Esophagus muscularis mucosa (tissue), 4 donors: ENCODE measurements at regions not wholly inside any gene's neighbourhood (a gene's known extent, or its start where the extent isn't known, plus 50 kb on each side); places are given as distances from the start of the nearest gene placed in this dataset.

ENCODE experiments used
- DNase-seq: peaks from one replicate; pipeline ENCODE4 v3.0.0-alpha.2; 2017; ENCODE audit errors: extremely low spot score
- H3K27ac ChIP-seq, 4 donors: fragments of 200-600 bp; sonication (generic); replicated peaks in 1 of 4; 1 replicate in 3 of 4; 2 replicates in 1 of 4; pipeline ENCODE4 v1.5.1; 2016 to 2019; ENCODE audit warnings: mild to moderate bottlenecking in 1 of 4
- H3K27me3 ChIP-seq, 4 donors: fragments of 200-600 bp; sonication (generic); one replicate each; pipeline versions ENCODE4 v1.5.1 to v1.6.0; 2016 to 2019
- H3K36me3 ChIP-seq, 4 donors: fragments of 200-600 bp; sonication (generic); one replicate each; pipeline ENCODE4 v1.5.1; 2016 to 2019
- H3K4me1 ChIP-seq, 4 donors: fragments of 200-600 bp; sonication (generic); one replicate each; pipeline ENCODE4 v1.5.1; 2016 to 2019
- H3K4me3 ChIP-seq, 4 donors: fragments of 200-600 bp; sonication (generic); 1 replicate in 2 of 4; 2 replicates in 2 of 4; pipeline ENCODE4 v1.5.1; 2016 to 2019; ENCODE audit warnings: mild to moderate bottlenecking in 4 of 4, moderate library complexity in 1 of 4
- H3K9me3 ChIP-seq, 4 donors: fragments of 200-600 bp; sonication (generic); 1 replicate in 3 of 4; 2 replicates in 1 of 4; pipeline ENCODE4 v1.5.1; 2016 to 2019
- EP300 ChIP-seq: sonication (generic); formaldehyde crosslinking; IDR thresholded peaks from one replicate; pipeline ENCODE4 v1.6.1; 2017; ENCODE audit warnings: antibody characterized with exemption
- POLR2A ChIP-seq: fragments of 450-650 bp; IDR thresholded peaks from one replicate; pipeline ENCODE4 v1.6.1; 2017; ENCODE audit warnings: antibody characterized with exemption, moderate library complexity, mild to moderate bottlenecking, low read depth
- POLR2AphosphoS5 ChIP-seq, 2 donors: sonication (generic); formaldehyde crosslinking; IDR thresholded peaks; one replicate each; pipeline ENCODE4 v1.6.1; 2017; ENCODE audit warnings: antibody characterized with exemption in 2 of 2
- WGBS: methylation state at CpG from one replicate; pipeline ENCODE4 v1.1.5; 2018; 5-methylcytosine and 5-hydroxymethylcytosine counted together
- intact Hi-C: fragments of 100-400 bp; cut with DNase I; formaldehyde crosslinking; loops from one replicate; pipeline ENCODE4 v1.15.1; 2023
- TF ChIP-seq, protein P1 (sequence below), 3 experiments: fragments of 200-600 bp in 2 of 3; fragments of 450-650 bp in 1 of 3; sonication (generic) in 2 of 3; IDR thresholded peaks; one replicate each; pipeline ENCODE4 v1.5.1; 2017 to 2019; ENCODE audit warnings: antibody characterized with exemption in 3 of 3, mild to moderate bottlenecking in 2 of 3, moderate library complexity in 1 of 3

DNA sequence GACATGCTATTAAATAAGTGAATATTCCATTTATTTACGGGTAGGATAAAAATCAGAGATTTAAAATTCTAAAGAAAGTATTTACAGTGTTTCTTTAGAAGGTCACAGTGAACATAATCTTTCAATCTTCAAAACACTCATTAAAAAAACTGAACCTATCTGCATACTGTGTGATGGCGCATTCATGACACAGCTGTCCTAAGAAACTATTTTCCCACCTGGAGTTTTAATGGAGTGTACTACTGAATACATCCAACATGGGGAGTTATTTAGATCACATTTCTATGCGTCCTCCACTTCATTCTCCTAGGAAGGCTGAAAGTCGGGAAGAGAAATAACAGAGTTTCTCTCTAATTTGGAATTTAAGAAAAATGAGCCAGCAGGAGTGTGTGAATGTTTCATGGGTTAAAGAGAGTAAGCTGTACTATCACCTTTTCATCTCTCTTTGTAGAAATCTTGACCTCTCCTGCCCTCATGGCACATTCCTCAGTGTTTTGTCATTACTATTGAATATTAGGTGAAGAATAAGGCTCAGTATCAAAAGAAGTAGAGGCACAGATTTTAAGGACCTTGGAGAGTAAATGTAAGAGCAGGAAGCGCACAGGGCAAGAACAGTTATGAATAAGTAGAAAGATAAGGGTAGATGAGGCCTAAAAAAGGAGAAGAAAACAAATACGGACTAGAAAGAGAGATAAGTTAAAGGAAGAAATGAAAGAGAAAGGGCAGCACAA lies 551.2 kb upstream of the TUSC1 start:
- no peaks in the 10 kb centered on the region for H3K9me3 ChIP-seq
- intact Hi-C loops, result no loop called here
- H3K27me3 ChIP-seq, result no peaks in the 10 kb centered on the region
- H3K4me3 ChIP-seq, result no peak overlapping the region
- no peak for DNase-seq
- WGBS, result 92% methylated on average over 6 of the region's 6 CpGs
- no peaks in the 10 kb centered on the region for H3K36me3 ChIP-seq
- TF ChIP-seq POLR2AphosphoS5 (IDR thresholded peaks at IDR 0.05), result no peak
- TF ChIP-seq, protein P1, sequence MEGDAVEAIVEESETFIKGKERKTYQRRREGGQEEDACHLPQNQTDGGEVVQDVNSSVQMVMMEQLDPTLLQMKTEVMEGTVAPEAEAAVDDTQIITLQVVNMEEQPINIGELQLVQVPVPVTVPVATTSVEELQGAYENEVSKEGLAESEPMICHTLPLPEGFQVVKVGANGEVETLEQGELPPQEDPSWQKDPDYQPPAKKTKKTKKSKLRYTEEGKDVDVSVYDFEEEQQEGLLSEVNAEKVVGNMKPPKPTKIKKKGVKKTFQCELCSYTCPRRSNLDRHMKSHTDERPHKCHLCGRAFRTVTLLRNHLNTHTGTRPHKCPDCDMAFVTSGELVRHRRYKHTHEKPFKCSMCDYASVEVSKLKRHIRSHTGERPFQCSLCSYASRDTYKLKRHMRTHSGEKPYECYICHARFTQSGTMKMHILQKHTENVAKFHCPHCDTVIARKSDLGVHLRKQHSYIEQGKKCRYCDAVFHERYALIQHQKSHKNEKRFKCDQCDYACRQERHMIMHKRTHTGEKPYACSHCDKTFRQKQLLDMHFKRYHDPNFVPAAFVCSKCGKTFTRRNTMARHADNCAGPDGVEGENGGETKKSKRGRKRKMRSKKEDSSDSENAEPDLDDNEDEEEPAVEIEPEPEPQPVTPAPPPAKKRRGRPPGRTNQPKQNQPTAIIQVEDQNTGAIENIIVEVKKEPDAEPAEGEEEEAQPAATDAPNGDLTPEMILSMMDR (IDR thresholded peaks at IDR 0.05), result no peak
- TF ChIP-seq POLR2A, result no peak
- no peak for TF ChIP-seq EP300
- no peak overlapping the region for H3K27ac ChIP-seq
- H3K4me1 ChIP-seq, result peaks cover 0 to 9% (median 4%) of the 10 kb centered on the region in 4 donors

DNA sequence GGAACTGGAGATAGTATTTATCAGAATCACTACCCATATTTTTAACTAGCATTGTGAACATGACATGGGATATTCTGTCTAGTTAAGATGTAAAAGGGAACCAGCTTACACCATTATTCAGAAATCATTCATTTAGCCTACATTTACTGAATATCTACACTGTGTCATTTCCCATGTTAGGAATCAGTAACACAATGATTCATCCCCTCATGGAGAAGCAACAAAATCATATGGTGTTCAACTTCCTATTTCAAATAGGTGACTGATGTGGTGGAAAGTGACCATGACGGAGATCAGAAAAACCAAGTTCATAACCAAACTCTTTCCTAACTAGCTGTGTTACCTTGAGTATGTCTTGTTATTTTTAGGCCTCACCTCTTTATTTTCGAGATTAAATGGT lies 550.0 kb upstream of the TUSC1 start:
- WGBS, result 71% methylated on average over 2 of the region's 2 CpGs
- H3K4me3 ChIP-seq, result no peak overlapping the region
- H3K27me3 ChIP-seq, result no peaks in the 10 kb centered on the region
- H3K4me1 ChIP-seq, result peaks cover 0 to 11% (median 4%) of the 10 kb centered on the region in 4 donors
- no peak overlapping the region for H3K27ac ChIP-seq
- intact Hi-C loops, result no loop called here
- H3K9me3 ChIP-seq, result no peaks in the 10 kb centered on the region
- no peaks in the 10 kb centered on the region for H3K36me3 ChIP-seq
- no peak for DNase-seq
- TF ChIP-seq, protein P1 (IDR thresholded peaks at IDR 0.05), result no peak
- TF ChIP-seq EP300, result no peak
- TF ChIP-seq POLR2A, result no peak
- TF ChIP-seq POLR2AphosphoS5 (IDR thresholded peaks at IDR 0.05), result no peak

DNA sequence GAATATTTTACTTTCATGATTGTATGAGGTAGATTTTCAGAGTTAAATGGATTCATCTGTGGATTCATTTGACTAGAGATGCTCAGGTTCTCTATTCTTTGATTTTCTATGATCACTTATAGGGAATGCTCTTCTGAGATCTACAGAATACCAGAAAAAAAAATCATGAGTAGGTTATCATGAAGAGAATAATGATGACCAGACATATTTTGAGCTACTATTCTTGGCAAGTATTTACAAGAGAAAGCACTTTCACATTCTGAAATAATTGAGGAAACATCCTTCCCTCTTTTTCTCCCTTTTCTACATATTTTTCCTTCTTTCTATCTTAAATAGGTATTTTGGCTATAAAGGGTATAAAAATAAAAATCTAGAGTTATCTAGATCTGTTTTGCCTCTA lies 543.0 kb upstream of the TUSC1 start:
- DNase-seq, result no peak

DNA sequence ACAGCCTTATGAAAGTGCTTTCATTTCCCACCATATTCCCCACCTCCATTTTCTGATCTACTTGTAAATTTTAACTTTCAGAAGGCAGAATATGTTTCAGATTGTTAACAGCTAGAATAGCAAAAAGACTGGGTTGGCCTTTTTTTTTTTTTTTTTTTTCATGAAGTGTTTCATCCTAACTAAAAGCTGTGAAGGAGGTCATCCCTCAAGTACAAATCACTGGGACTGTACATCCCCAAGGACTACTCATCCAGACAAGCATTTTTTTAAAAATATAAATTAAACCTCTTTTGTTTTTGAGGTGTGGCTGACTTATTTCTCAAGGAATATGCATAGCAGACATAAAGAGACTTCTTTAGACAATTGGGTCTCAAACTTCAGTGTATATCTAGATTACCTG lies 542.1 kb upstream of the TUSC1 start:
- H3K27me3 ChIP-seq, result no peaks in the 10 kb centered on the region
- TF ChIP-seq POLR2A (no peak), POLR2AphosphoS5 (IDR thresholded peaks at IDR 0.05) (no peak), EP300 (no peak)
- TF ChIP-seq, protein P1 (IDR thresholded peaks at IDR 0.05), result no peak
- peaks cover 0 to 10% (median 3%) of the 10 kb centered on the region in 4 donors for H3K4me1 ChIP-seq
- H3K27ac ChIP-seq, result no peak overlapping the region
- H3K36me3 ChIP-seq, result no peaks in the 10 kb centered on the region
- no peak for DNase-seq
- no peak overlapping the region for H3K4me3 ChIP-seq
- H3K9me3 ChIP-seq, result no peaks in the 10 kb centered on the region
- intact Hi-C loops, result no loop called here

More for the DNA sequence above, 543.0 kb upstream of the TUSC1 start:
- intact Hi-C loops, result no loop called here
- H3K9me3 ChIP-seq, result no peaks in the 10 kb centered on the region
- no peaks in the 10 kb centered on the region for H3K27me3 ChIP-seq
- no peak overlapping the region for H3K4me3 ChIP-seq
- no peak overlapping the region for H3K27ac ChIP-seq
- H3K4me1 ChIP-seq, result peaks cover 0 to 11% (median 4%) of the 10 kb centered on the region in 4 donors
- no peak for TF ChIP-seq POLR2A
- no peak for TF ChIP-seq POLR2AphosphoS5 (IDR thresholded peaks at IDR 0.05)
- TF ChIP-seq, protein P1 (IDR thresholded peaks at IDR 0.05), result no peak
- TF ChIP-seq EP300, result no peak
- no peaks in the 10 kb centered on the region for H3K36me3 ChIP-seq

DNA sequence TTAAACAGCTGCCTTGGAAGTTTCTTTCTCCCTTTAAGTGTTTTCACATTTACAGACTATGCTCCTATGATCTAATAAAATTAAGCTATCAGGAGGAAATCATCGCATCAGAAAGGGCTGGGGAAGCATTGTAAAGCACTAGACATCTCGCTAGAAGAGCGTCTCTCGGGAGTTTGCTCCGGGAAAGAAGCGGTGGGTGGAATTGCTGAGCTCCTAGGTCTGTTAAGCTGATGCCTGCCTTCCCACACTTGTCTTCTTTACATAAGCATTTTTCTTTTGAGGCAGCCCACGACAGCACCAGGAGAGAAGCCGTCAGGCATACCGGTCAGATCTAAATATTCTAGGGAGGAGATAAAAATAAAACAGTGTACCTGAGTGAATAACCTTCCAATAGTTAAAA lies 541.7 kb upstream of the TUSC1 start:
- WGBS, result 70% methylated on average over 9 of the region's 9 CpGs

More for the DNA sequence above, 541.7 kb upstream of the TUSC1 start:
- no peak for DNase-seq
- Histone ChIP-seq H3K27ac (no peak overlapping the region), H3K27me3 (no peaks in the 10 kb centered on the region), H3K4me1 (peaks cover 0 to 6% (median under 1%) of the 10 kb centered on the region in 4 donors), H3K36me3 (no peaks in the 10 kb centered on the region), H3K9me3 (no peaks in the 10 kb centered on the region), H3K4me3 (no peak overlapping the region)
- TF ChIP-seq, protein P1 (IDR thresholded peaks at IDR 0.05), result no peak
- TF ChIP-seq POLR2AphosphoS5 (IDR thresholded peaks at IDR 0.05), result no peak
- TF ChIP-seq POLR2A, result no peak
- no peak for TF ChIP-seq EP300
- intact Hi-C loops, result no loop called here
